ENCODE measurements at regions not wholly inside any gene's neighbourhood (a gene's known extent, or its start where the extent isn't known, plus 50 kb on each side); places are given as distances from the start of the nearest gene placed in this dataset.
"Not testable (repeated sequence)": the region's sequence is repeated elsewhere in the genome, so short reads cannot be mapped to it uniquely, and the experiment has no call there.

DNA sequence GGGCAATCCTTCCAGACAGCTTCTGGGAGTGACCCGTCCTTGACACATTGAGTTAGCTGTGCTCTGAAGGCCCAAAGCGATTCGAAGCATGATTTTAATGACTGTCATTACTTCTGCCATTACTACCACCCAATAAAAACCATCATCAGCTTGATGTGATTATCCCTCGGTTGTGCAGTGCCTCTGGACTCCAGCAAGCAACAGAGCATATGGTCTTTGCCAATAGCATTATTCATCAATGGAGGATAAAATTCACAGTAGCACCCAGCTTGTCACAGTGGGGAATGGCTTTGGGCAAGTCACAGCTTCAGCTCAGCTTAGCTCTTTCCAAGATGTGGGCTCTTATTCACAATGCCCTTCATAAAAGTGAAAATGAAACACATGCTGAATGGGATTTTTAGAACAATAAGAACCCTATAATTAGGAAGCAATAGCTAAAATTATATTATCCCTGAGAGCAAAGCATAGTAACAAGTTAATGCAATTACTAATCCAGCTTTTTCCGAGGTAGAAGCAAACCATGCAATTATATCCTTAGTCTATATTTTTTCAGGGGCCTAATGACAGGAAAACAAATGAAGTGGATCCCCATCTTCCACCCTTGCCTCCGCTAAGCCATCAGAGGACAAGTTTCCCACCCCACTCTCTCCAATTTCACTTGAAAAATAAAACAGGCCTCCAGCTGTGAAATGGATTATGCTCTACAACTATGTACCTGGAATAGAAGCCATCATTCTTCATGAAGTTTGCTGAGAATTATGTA, 163.0 kb upstream of the EEA1 start:
- intact Hi-C loops (cut with DNase I, micrococcal nuclease) = no loop called here
- Histone ChIP-seq H3K36me3 (ENCODE audit: low read depth) (no peaks in the 10 kb centered on the region), H3K4me3 (no peak overlapping the region), H3K9me3 (no peaks in the 10 kb centered on the region), H3K4me1 (ENCODE audit: low read depth) (peaks cover 8% of the 10 kb centered on the region)
- DNase-seq (no peak), ATAC-seq (no peak)
- TF ChIP-seq, protein P1, sequence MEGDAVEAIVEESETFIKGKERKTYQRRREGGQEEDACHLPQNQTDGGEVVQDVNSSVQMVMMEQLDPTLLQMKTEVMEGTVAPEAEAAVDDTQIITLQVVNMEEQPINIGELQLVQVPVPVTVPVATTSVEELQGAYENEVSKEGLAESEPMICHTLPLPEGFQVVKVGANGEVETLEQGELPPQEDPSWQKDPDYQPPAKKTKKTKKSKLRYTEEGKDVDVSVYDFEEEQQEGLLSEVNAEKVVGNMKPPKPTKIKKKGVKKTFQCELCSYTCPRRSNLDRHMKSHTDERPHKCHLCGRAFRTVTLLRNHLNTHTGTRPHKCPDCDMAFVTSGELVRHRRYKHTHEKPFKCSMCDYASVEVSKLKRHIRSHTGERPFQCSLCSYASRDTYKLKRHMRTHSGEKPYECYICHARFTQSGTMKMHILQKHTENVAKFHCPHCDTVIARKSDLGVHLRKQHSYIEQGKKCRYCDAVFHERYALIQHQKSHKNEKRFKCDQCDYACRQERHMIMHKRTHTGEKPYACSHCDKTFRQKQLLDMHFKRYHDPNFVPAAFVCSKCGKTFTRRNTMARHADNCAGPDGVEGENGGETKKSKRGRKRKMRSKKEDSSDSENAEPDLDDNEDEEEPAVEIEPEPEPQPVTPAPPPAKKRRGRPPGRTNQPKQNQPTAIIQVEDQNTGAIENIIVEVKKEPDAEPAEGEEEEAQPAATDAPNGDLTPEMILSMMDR (IDR thresholded peaks at IDR 0.05) = no peak

DNA sequence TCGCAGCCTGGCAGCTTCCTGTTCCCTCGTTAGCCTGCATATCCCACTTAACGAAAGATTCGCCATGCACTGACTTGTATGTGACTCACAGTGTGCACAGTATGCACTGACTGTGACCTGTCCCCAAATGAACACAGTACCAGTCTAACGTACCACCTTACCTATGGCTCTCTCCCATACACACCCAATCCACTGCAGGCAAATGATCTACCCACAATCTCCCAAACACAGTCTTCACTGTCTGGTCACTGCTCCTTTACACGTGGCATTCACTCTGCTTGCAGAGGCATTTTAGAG, 163.5 kb upstream of the EEA1 start:
- Histone ChIP-seq H3K4me1 (ENCODE audit: low read depth) (peaks cover 8% of the 10 kb centered on the region), H3K9me3 (no peaks in the 10 kb centered on the region), H3K36me3 (ENCODE audit: low read depth) (no peaks in the 10 kb centered on the region), H3K4me3 (no peak overlapping the region)
- intact Hi-C loops (cut with DNase I, micrococcal nuclease) = no loop called here
- ATAC-seq (no peak), DNase-seq (no peak)
- TF ChIP-seq, protein P1 (IDR thresholded peaks at IDR 0.05) = no peak

DNA sequence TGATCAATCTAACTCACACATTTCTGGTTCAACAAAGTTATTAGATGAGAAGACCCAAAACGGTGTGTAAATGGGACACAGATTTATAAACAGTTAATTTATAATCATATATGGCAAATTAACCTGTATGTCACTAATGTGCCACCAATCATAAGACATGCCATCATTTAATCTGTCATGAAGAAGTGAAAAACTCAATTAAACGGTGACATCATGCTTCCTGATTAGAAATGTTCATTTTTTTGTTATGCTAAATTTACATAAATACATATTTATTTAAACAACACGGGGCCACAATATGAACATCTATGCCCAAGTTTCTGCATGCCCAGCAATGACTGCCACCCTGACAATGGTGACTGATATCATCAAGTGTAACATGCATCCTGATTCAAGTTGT, 164.1 kb upstream of the EEA1 start:
- no peak for DNase-seq
- Histone ChIP-seq H3K36me3 (ENCODE audit: low read depth) (no peaks in the 10 kb centered on the region), H3K4me3 (no peak overlapping the region), H3K9me3 (no peaks in the 10 kb centered on the region), H3K4me1 (ENCODE audit: low read depth) (peaks cover 8% of the 10 kb centered on the region)
- ATAC-seq = no peak
- TF ChIP-seq, protein P1 (IDR thresholded peaks at IDR 0.05) = no peak
- intact Hi-C loops (cut with DNase I, micrococcal nuclease) = no loop called here

DNA sequence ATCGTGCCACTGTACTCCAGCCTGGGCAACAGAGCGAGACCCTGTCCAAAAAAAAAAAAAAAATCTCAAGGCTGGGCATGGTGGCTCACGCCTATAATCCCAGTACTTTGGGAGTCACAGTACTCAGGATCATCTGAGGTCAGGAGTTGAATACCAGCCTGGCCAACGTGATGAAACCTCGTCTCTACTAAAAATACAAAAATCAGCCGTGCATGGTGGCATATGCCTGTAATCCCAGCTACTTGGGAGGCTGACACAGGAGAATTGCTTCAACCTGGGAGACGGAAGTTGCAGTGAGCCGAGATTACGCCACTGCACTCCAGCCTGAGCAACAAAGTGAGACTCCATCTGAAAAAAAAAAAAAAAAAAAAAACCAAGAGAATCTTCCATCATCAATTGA, 165.1 kb upstream of the EEA1 start:
- H3K36me3 ChIP-seq (ENCODE audit: low read depth); H3K9me3 ChIP-seq; H3K4me3 ChIP-seq; H3K4me1 ChIP-seq (ENCODE audit: low read depth); ATAC-seq; DNase-seq; intact Hi-C loops (cut with DNase I, micrococcal nuclease): not testable (repeated sequence)

DNA sequence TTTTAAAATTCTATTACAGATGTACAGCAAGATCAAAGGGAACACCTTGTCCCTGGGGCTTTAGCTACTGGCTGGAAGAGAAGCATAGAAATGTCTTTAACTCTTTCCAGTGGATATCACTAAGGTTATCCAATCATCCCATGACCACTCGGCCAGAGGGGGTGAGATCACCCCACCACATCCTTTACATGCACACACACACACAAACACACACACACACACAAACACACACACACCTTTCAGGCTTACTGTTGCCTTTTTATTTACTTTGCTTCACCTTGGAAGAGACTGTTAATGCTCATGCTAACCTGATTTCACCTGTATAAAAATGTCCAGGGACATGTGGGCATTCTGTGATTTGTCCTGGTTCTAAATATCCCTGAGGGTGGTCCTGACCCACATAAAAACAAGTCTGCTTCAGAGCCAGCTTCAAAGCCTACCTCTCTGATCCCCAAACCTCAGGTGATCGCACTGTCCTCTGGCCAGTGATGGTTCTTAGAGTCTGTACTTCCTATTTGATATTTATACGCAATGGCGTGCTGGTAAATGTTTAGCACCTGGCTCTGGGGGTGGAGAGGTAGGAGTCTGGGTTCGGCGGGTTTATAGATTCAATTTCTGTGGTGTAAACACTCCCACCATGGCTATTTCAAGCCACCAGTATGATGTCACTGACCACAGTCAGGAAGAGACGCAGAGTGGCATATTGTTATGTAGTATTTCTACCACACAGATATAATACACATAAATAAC, 166.1 kb upstream of the EEA1 start:
- Histone ChIP-seq H3K9me3 (no peaks in the 10 kb centered on the region), H3K36me3 (ENCODE audit: low read depth) (no peaks in the 10 kb centered on the region), H3K4me1 (ENCODE audit: low read depth) (peaks cover 6% of the 10 kb centered on the region), H3K4me3 (no peak overlapping the region)
- ATAC-seq (peak; percentile 58), DNase-seq (peak in 1 of 3 donors; percentile 13)
- intact Hi-C loops (cut with DNase I, micrococcal nuclease) = no loop called here
- TF ChIP-seq, protein P1 (IDR thresholded peaks at IDR 0.05) = no peak

DNA sequence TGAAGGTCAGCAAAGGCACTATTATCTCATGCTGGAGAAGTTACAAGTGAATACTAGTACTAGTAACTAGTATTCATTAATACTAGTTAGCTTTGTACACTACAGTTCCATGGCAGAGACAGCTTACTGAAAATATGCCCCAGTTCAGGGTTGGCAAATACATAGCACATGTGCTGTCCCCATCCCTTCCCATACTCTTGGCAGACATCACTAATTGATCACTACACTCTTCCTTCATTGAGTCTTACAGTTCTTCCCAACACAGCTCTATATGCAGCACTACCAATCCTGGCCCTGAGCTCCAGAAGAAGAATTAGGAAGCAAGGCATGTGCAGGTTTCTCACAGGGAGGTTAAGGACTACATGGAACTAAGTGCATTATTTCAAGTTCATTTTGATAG, 168.3 kb upstream of the EEA1 start:
- ATAC-seq = no peak
- no peaks in the 10 kb centered on the region for H3K4me1 ChIP-seq (ENCODE audit: low read depth)
- H3K9me3 ChIP-seq = no peaks in the 10 kb centered on the region
- no peaks in the 10 kb centered on the region for H3K36me3 ChIP-seq (ENCODE audit: low read depth)
- TF ChIP-seq, protein P1 (IDR thresholded peaks at IDR 0.05) = no peak
- DNase-seq = no peak
- no peak overlapping the region for H3K4me3 ChIP-seq
- intact Hi-C loops (cut with DNase I, micrococcal nuclease) = no loop called here

All from mucosa of descending colon (tissue), 3 donors.